HepG2 (cell line): ENCODE measurements at regions not wholly inside any gene's neighbourhood (a gene's known extent, or its start where the extent isn't known, plus 50 kb on each side); places are given as distances from the start of the nearest gene placed in this dataset.

Source experiments
- FOXO1 ChIP-seq: sonication (generic); formaldehyde crosslinking; IDR thresholded peaks from 2 replicates; pipeline ENCODE4 v1.4.0; 2020; ENCODE audit warnings: missing genetic modification reagents
- NCOR1 ChIP-seq: fragments of 200-600 bp; sonication (generic); IDR thresholded peaks from 2 replicates; pipeline ENCODE4 v1.7.0; 2017; ENCODE audit warnings: antibody characterized with exemption, low read length, borderline replicate concordance
- NFYC ChIP-seq: IDR thresholded peaks from 2 replicates; pipeline ENCODE4 v1.6.1; 2016; ENCODE audit warnings: missing genetic modification reagents, missing compliant biosample characterization
- POLR2AphosphoS5 ChIP-seq: IDR thresholded peaks from 2 replicates; pipeline ENCODE4 v1.6.1; 2012; ENCODE audit warnings: low read depth, low read length
- PRDM15 ChIP-seq: sonication (generic); formaldehyde crosslinking; IDR thresholded peaks from 2 replicates; pipeline ENCODE4 v1.4.0; 2020; ENCODE audit warnings: missing genetic modification reagents
- RELA ChIP-seq: sonication (generic); formaldehyde crosslinking; IDR thresholded peaks from 2 replicates; pipeline ENCODE4 v1.4.0; 2020; ENCODE audit warnings: missing genetic modification reagents
- SP1 ChIP-seq, 2 experiments: fragments of 450-650 bp in 1 of 2; sonication (generic) in 1 of 2; formaldehyde crosslinking in 1 of 2; IDR thresholded peaks; 2 replicates each; pipeline versions ENCODE4 v1.4.0 to v1.6.1; 2016 to 2020; ENCODE audit warnings: missing genetic modification reagents in 1 of 2
- TSC22D2 ChIP-seq: sonication (generic); formaldehyde crosslinking; IDR thresholded peaks from 2 replicates; pipeline ENCODE4 v1.5.1; 2020; ENCODE audit warnings: missing genetic modification reagents, mild to moderate bottlenecking, borderline replicate concordance

GRCh38 chr2:140144611-140145010 is 1364.4 kb upstream of the NXPH2 start:
- TF ChIP-seq POLR2AphosphoS5 (no peak), NCOR1 (no peak), TSC22D2 (CRISPR knock-in tag) (no peak), RELA (CRISPR knock-in tag) (no peak), NFYC (no peak), SP1 (IDR thresholded peaks at IDR 0.05) (no peak), SP1 (CRISPR knock-in tag; IDR thresholded peaks at IDR 0.05) (no peak), PRDM15 (no peak), FOXO1 (CRISPR knock-in tag) (no peak)
